Activated CD4-positive, alpha-beta memory T cell treated with anti-CD3 and anti-CD28 coated beads, Interleukin-2, amount 10 ng/mL, durations not matched to agents 7 days and 5 days (primary cell): ENCODE measurements at regions not wholly inside any gene's neighbourhood (a gene's known extent, or its start where the extent isn't known, plus 50 kb on each side); places are given as distances from the start of the nearest gene placed in this dataset.
"Not testable (repeated sequence)": the region's sequence is repeated elsewhere in the genome, so short reads cannot be mapped to it uniquely, and the experiment has no call there.

ENCODE experiments used
- CTCF ChIA-PET: fragments of 350-600 bp; sonication (Branson Sonifier 250); formaldehyde crosslinking; loops from one replicate; lab custom pipeline; 2021; ENCODE audit warnings: antibody characterized with exemption, inconsistent platforms; lab: Charles Lee
- POLR2A ChIA-PET: fragments of 350-600 bp; sonication (Branson Sonifier 250); formaldehyde crosslinking; loops from one replicate; lab custom pipeline; 2021; ENCODE audit warnings: antibody characterized with exemption; lab: Charles Lee
- DNase-seq: peaks from one replicate; pipeline ENCODE4 v3.0.0-alpha.2; 2020
- H3K27ac Mint-ChIP-seq: one replicate; pipeline ENCODE4 v1.8.0; 2021; ENCODE audit warnings: mild to moderate bottlenecking, mixed read lengths
- H3K27me3 Mint-ChIP-seq: one replicate; pipeline ENCODE4 v1.8.0; 2021; ENCODE audit warnings: mixed read lengths
- H3K36me3 Mint-ChIP-seq: one replicate; pipeline ENCODE4 v1.8.0; 2021; ENCODE audit warnings: low read depth, mixed read lengths
- H3K4me1 Mint-ChIP-seq: one replicate; pipeline ENCODE4 v1.8.0; 2021; ENCODE audit warnings: mixed read lengths
- H3K4me3 Mint-ChIP-seq: one replicate; pipeline ENCODE4 v1.8.0; 2021; ENCODE audit warnings: mild to moderate bottlenecking, mixed read lengths
- H3K9me3 Mint-ChIP-seq: one replicate; pipeline ENCODE4 v1.8.0; 2021; ENCODE audit warnings: mixed read lengths

GRCh38 chr1:221241592-221241991, 362.3 kb downstream of the HLX start:
- Mint-ChIP-seq H3K4me1 (no peaks in the 10 kb centered on the region), H3K9me3 (no peaks in the 10 kb centered on the region), H3K27ac (no peak overlapping the region), H3K36me3 (no peaks in the 10 kb centered on the region), H3K27me3 (no peaks in the 10 kb centered on the region), H3K4me3 (no peak overlapping the region)
- no peak for DNase-seq
- POLR2A ChIA-PET = no interaction called here
- CTCF ChIA-PET = no interaction called here

- Mint-ChIP-seq H3K4me3 (no peak overlapping the region), H3K27ac (no peak overlapping the region), H3K4me1 (no peaks in the 10 kb centered on the region), H3K9me3 (no peaks in the 10 kb centered on the region), H3K36me3 (no peaks in the 10 kb centered on the region), H3K27me3 (no peaks in the 10 kb centered on the region)
- DNase-seq = no peak
- ChIA-PET POLR2A (no interaction called here), CTCF (no interaction called here)
Measured at GRCh38 chr1:221246067-221246466, 366.8 kb downstream of the HLX start.

GRCh38 chr1:221246628-221247415, 367.6 kb downstream of the HLX start:
- no peak overlapping the region for H3K4me3 Mint-ChIP-seq
- no peaks in the 10 kb centered on the region for H3K9me3 Mint-ChIP-seq
- H3K27me3 Mint-ChIP-seq = no peaks in the 10 kb centered on the region
- ChIA-PET POLR2A (no interaction called here), CTCF (no interaction called here)
- H3K27ac Mint-ChIP-seq = no peak overlapping the region
- H3K4me1 Mint-ChIP-seq = no peaks in the 10 kb centered on the region
- no peak for DNase-seq
- H3K36me3 Mint-ChIP-seq = no peaks in the 10 kb centered on the region

- POLR2A ChIA-PET = no interaction called here
- DNase-seq = no peak
- Mint-ChIP-seq H3K4me1 (no peaks in the 10 kb centered on the region), H3K9me3 (no peaks in the 10 kb centered on the region), H3K4me3 (no peak overlapping the region), H3K36me3 (no peaks in the 10 kb centered on the region), H3K27ac (no peak overlapping the region), H3K27me3 (no peaks in the 10 kb centered on the region)
- CTCF ChIA-PET = no interaction called here
Measured at GRCh38 chr1:221251580-221251979, 372.3 kb downstream of the HLX start.

- DNase-seq = no peak
- Mint-ChIP-seq H3K4me3 (no peak overlapping the region), H3K9me3 (peaks cover 4% of the 10 kb centered on the region), H3K27me3 (no peaks in the 10 kb centered on the region), H3K36me3 (no peaks in the 10 kb centered on the region), H3K4me1 (no peaks in the 10 kb centered on the region), H3K27ac (no peak overlapping the region)
- ChIA-PET CTCF (no interaction called here), POLR2A (no interaction called here)
Measured at GRCh38 chr1:221254813-221255212, 375.6 kb downstream of the HLX start.

GRCh38 chr1:221256773-221257172, 377.5 kb downstream of the HLX start:
- ChIA-PET POLR2A (no interaction called here), CTCF (no interaction called here)
- H3K27me3 Mint-ChIP-seq = peaks cover 4% of the 10 kb centered on the region
- no peak for DNase-seq
- no peak overlapping the region for H3K27ac Mint-ChIP-seq
- H3K4me1 Mint-ChIP-seq = no peaks in the 10 kb centered on the region
- H3K4me3 Mint-ChIP-seq = no peak overlapping the region
- H3K36me3 Mint-ChIP-seq = no peaks in the 10 kb centered on the region
- H3K9me3 Mint-ChIP-seq = peaks cover 4% of the 10 kb centered on the region

GRCh38 chr1:221257548-221257947, 378.3 kb downstream of the HLX start:
- DNase-seq, H3K4me1 Mint-ChIP-seq, H3K4me3 Mint-ChIP-seq, H3K27ac Mint-ChIP-seq, H3K36me3 Mint-ChIP-seq, CTCF ChIA-PET, H3K9me3 Mint-ChIP-seq, POLR2A ChIA-PET, H3K27me3 Mint-ChIP-seq: not testable (repeated sequence)

- H3K27ac Mint-ChIP-seq, H3K36me3 Mint-ChIP-seq, H3K4me1 Mint-ChIP-seq, H3K9me3 Mint-ChIP-seq, H3K4me3 Mint-ChIP-seq, DNase-seq, POLR2A ChIA-PET, H3K27me3 Mint-ChIP-seq: not testable (repeated sequence)
- CTCF ChIA-PET = interaction anchor here (1.9 to 2.3 kb wide), 2 partner anchors 56 to 173 kb away, joined by 4 to 30 read pairs; no protein-coding TSS in a partner anchor
Measured at GRCh38 chr1:221262677-221263076, 383.4 kb downstream of the HLX start.

GRCh38 chr1:221263831-221264767, 384.9 kb downstream of the HLX start:
- Mint-ChIP-seq H3K36me3 (no peaks in the 10 kb centered on the region), H3K9me3 (peaks cover 3% of the 10 kb centered on the region), H3K4me1 (no peaks in the 10 kb centered on the region), H3K27me3 (peaks cover 4% of the 10 kb centered on the region), H3K27ac (no peak overlapping the region), H3K4me3 (no peak overlapping the region)
- CTCF ChIA-PET = interaction anchor here (0.7 to 2.3 kb wide), 9 partner anchors 8 to 907 kb away, joined by 3 to 30 read pairs (median 4); no protein-coding TSS in a partner anchor
- POLR2A ChIA-PET = interaction anchor here (1.0 kb wide), 1 partner anchor 172 kb away, joined by 4 read pairs; no protein-coding TSS in a partner anchor
- DNase-seq = peak; percentile 42

- Mint-ChIP-seq H3K27me3 (peaks cover 4% of the 10 kb centered on the region), H3K9me3 (no peaks in the 10 kb centered on the region), H3K4me3 (no peak overlapping the region), H3K4me1 (no peaks in the 10 kb centered on the region), H3K27ac (no peak overlapping the region), H3K36me3 (no peaks in the 10 kb centered on the region)
- ChIA-PET CTCF (interaction anchor here (1.0 to 2.3 kb wide), 2 partner anchors 43 to 170 kb away, joined by 3 to 30 read pairs; no protein-coding TSS in a partner anchor), POLR2A (no interaction called here)
- no peak for DNase-seq
Measured at GRCh38 chr1:221264848-221265247, 385.6 kb downstream of the HLX start.

GRCh38 chr1:221268295-221268694, 389.1 kb downstream of the HLX start:
- H3K27ac Mint-ChIP-seq = no peak overlapping the region
- H3K4me1 Mint-ChIP-seq = no peaks in the 10 kb centered on the region
- H3K27me3 Mint-ChIP-seq = no peaks in the 10 kb centered on the region
- H3K9me3 Mint-ChIP-seq = no peaks in the 10 kb centered on the region
- CTCF ChIA-PET = interaction anchor here (0.6 kb wide), 1 partner anchor 311 kb away, joined by 3 read pairs; no protein-coding TSS in a partner anchor
- no peak overlapping the region for H3K4me3 Mint-ChIP-seq
- no peaks in the 10 kb centered on the region for H3K36me3 Mint-ChIP-seq
- POLR2A ChIA-PET = no interaction called here
- DNase-seq = no peak

GRCh38 chr1:221271701-221272100, 392.5 kb downstream of the HLX start:
- H3K27ac Mint-ChIP-seq = no peak overlapping the region
- DNase-seq = no peak
- no peaks in the 10 kb centered on the region for H3K36me3 Mint-ChIP-seq
- POLR2A ChIA-PET = no interaction called here
- peaks cover under 1% of the 10 kb centered on the region for H3K4me1 Mint-ChIP-seq
- H3K27me3 Mint-ChIP-seq = no peaks in the 10 kb centered on the region
- no peaks in the 10 kb centered on the region for H3K9me3 Mint-ChIP-seq
- CTCF ChIA-PET = interaction anchor here (1.1 kb wide), 1 partner anchor 8 kb away, joined by 3 read pairs; no protein-coding TSS in a partner anchor
- H3K4me3 Mint-ChIP-seq = no peak overlapping the region

GRCh38 chr1:221272940-221273339, 393.7 kb downstream of the HLX start:
- ChIA-PET CTCF (interaction anchor here (1.1 kb wide), 1 partner anchor 9 kb away, joined by 3 read pairs; no protein-coding TSS in a partner anchor), POLR2A (no interaction called here)
- Mint-ChIP-seq H3K9me3 (no peaks in the 10 kb centered on the region), H3K4me3 (no peak overlapping the region), H3K36me3 (no peaks in the 10 kb centered on the region), H3K27ac (no peak overlapping the region), H3K4me1 (peaks cover 4% of the 10 kb centered on the region), H3K27me3 (no peaks in the 10 kb centered on the region)
- no peak for DNase-seq
